ENCODE measurements at regions not wholly inside any gene's neighbourhood (a gene's known extent, or its start where the extent isn't known, plus 50 kb on each side); places are given as distances from the start of the nearest gene placed in this dataset.

- no peak for TF ChIP-seq RAD21 (conservative IDR thresholded peaks at IDR 0.05 in 1 of 2, IDR thresholded peaks at IDR 0.05 in 1 of 2)
- no peak for TF ChIP-seq ELK1 (IDR thresholded peaks at IDR 0.05; ENCODE audit: low read depth, low read length)
- TF ChIP-seq POLR2A (IDR thresholded peaks at IDR 0.05; ENCODE audit: low read length), result no peak
These were observed 97.0 kb upstream of the MPPED2 start for GRCh38 chr11:30683176-30683575.
